AG10803 (cell line): ENCODE measurements at regions not wholly inside any gene's neighbourhood (a gene's known extent, or its start where the extent isn't known, plus 50 kb on each side); places are given as distances from the start of the nearest gene placed in this dataset.

Source experiments
- DNase-seq: peaks from one replicate; pipeline ENCODE4 v3.0.0; 2010; ENCODE audit warnings: low read depth
- H3K4me3 ChIP-seq: 2 replicates; pipeline ENCODE4 v1.5.1; 2011; ENCODE audit warnings: mild to moderate bottlenecking, low read length, control low read depth
- CTCF ChIP-seq: conservative IDR thresholded peaks from 2 replicates; pipeline ENCODE4 v1.5.1; 2011; ENCODE audit warnings: mild to moderate bottlenecking, low read length, control low read depth, inconsistent platforms

GRCh38 chr12:20047901-20048300 is 320.4 kb upstream of the PDE3A start:
- H3K4me3 ChIP-seq: no peak overlapping the region
- TF ChIP-seq CTCF: no peak
- no peak for DNase-seq

- DNase-seq: peak; percentile 25
- no peak overlapping the region for H3K4me3 ChIP-seq
- no peak for TF ChIP-seq CTCF
Measured at GRCh38 chr12:20050221-20050620, 318.1 kb upstream of the PDE3A start.

- TF ChIP-seq CTCF: no peak
- no peak for DNase-seq
- no peak overlapping the region for H3K4me3 ChIP-seq
Measured at GRCh38 chr12:20053782-20054181, 314.6 kb upstream of the PDE3A start.

- DNase-seq: no peak
- no peak overlapping the region for H3K4me3 ChIP-seq
- no peak for TF ChIP-seq CTCF
Measured at GRCh38 chr12:20055856-20056255, 312.5 kb upstream of the PDE3A start.

- no peak for DNase-seq
Measured at GRCh38 chr12:20057398-20057797, 310.9 kb upstream of the PDE3A start.

GRCh38 chr12:20063116-20063515 is 305.2 kb upstream of the PDE3A start:
- DNase-seq: peak; percentile 8
- no peak for TF ChIP-seq CTCF
- H3K4me3 ChIP-seq: no peak overlapping the region

More at GRCh38 chr12:20057398-20057797, 310.9 kb upstream of the PDE3A start:
- no peak for TF ChIP-seq CTCF
- no peak overlapping the region for H3K4me3 ChIP-seq

- TF ChIP-seq CTCF: no peak
- H3K4me3 ChIP-seq: no peak overlapping the region
- no peak for DNase-seq
Measured at GRCh38 chr12:20077618-20078017, 290.7 kb upstream of the PDE3A start.
